SK-N-SH (cell line): ENCODE measurements at regions not wholly inside any gene's neighbourhood (a gene's known extent, or its start where the extent isn't known, plus 50 kb on each side); places are given as distances from the start of the nearest gene placed in this dataset.
"Not testable (repeated sequence)": the region's sequence is repeated elsewhere in the genome, so short reads cannot be mapped to it uniquely, and the experiment has no call there.

Source experiments
- CTCF ChIA-PET: fragments of 300-600, 350-600 bp; formaldehyde crosslinking; extraction: SDS; loops from one replicate; lab custom pipeline; 2021; lab: Yijun Ruan, JAX
- POLR2A ChIA-PET: fragments of 350-600 bp; sonication (Branson Sonifier 250); formaldehyde crosslinking; extraction: SDS; loops from one replicate; lab custom pipeline; 2020; ENCODE audit warnings: antibody characterized with exemption, inconsistent platforms; lab: Yijun Ruan, JAX
- DNase-seq: peaks from one replicate; pipeline ENCODE4 v3.0.0; 2012
- H2AFZ ChIP-seq: fragments of 200-600 bp; sonication (generic); 2 replicates; pipeline ENCODE4 v1.8.1; 2016; ENCODE audit warnings: antibody characterized with exemption, mild to moderate bottlenecking, low read depth
- H3F3A ChIP-seq: fragments of 200-600 bp; sonication (generic); replicated peaks from 2 replicates; pipeline ENCODE3; 2016; ENCODE audit warnings: antibody characterized with exemption, mild to moderate bottlenecking; ENCODE audit not compliant: insufficient read depth
- H3K27ac ChIP-seq, 2 experiments: fragments of 200-500 bp in 1 of 2; fragments of 200-600 bp in 1 of 2; sonication (Bioruptor generic) in 1 of 2; sonication (generic), shearing (Covaris generic) in 1 of 2; 2 replicates each; pipeline versions ENCODE4 v1.5.1 to v1.6.1; 2014 to 2016; ENCODE audit warnings: low read depth in 2 of 2, inconsistent platforms in 1 of 2, low read length in 1 of 2, mild to moderate bottlenecking in 1 of 2, mixed read lengths in 1 of 2
- H3K27me3 ChIP-seq: fragments of 200-600 bp; sonication (generic), shearing (Covaris generic); 2 replicates; pipeline ENCODE4 v1.6.1; 2016; ENCODE audit warnings: mixed run types; ENCODE audit not compliant: insufficient read depth
- H3K36me3 ChIP-seq, 2 experiments: fragments of 200-500 bp in 1 of 2; fragments of 200-600 bp in 1 of 2; sonication (Bioruptor generic) in 1 of 2; sonication (generic) in 1 of 2; replicated peaks in 1 of 2; 2 replicates each; pipeline versions ENCODE3 to v1.5.1; 2014 to 2016; ENCODE audit warnings: low read length in 1 of 2, mild to moderate bottlenecking in 1 of 2; ENCODE audit not compliant: insufficient read depth in 2 of 2, control insufficient read depth in 1 of 2
- H3K4me1 ChIP-seq, 2 experiments: fragments of 200-500 bp in 1 of 2; fragments of 200-600 bp in 1 of 2; sonication (Bioruptor generic) in 1 of 2; sonication (generic), shearing (Covaris generic) in 1 of 2; 2 replicates each; pipeline versions ENCODE4 v1.5.1 to v1.6.1; 2014 to 2016; ENCODE audit warnings: low read depth in 1 of 2, low read length in 1 of 2, mixed run types in 1 of 2; ENCODE audit not compliant: insufficient read depth in 2 of 2, control insufficient read depth in 1 of 2
- H3K4me2 ChIP-seq: fragments of 200-600 bp; sonication (generic), shearing (Covaris generic); 2 replicates; pipeline ENCODE4 v1.6.1; 2017; ENCODE audit warnings: mixed run types
- H3K4me3 ChIP-seq, 2 experiments: fragments of 200-500 bp in 1 of 2; fragments of 200-600 bp in 1 of 2; sonication (Bioruptor generic) in 1 of 2; sonication (generic), shearing (Covaris generic) in 1 of 2; 2 replicates each; pipeline versions ENCODE4 v1.5.1 to v1.8.1; 2014 to 2016; ENCODE audit warnings: low read depth in 2 of 2, inconsistent platforms in 1 of 2, low read length in 1 of 2, mild to moderate bottlenecking in 1 of 2, mixed read lengths in 1 of 2, moderate library complexity in 1 of 2
- H3K79me2 ChIP-seq: fragments of 200-600 bp; sonication (generic); 2 replicates; pipeline ENCODE4 v1.8.1; 2017; ENCODE audit warnings: mild to moderate bottlenecking; ENCODE audit not compliant: insufficient read depth
- H3K9ac ChIP-seq: fragments of 200-600 bp; sonication (generic); 2 replicates; pipeline ENCODE4 v1.6.1; 2017; ENCODE audit warnings: mixed run types
- H3K9me2 ChIP-seq: fragments of 200-600 bp; sonication (generic); 2 replicates; pipeline ENCODE4 v1.6.1; 2017; ENCODE audit warnings: mixed run types
- H3K9me3 ChIP-seq: fragments of 200-600 bp; sonication (generic); 2 replicates; pipeline ENCODE4 v1.6.1; 2017; ENCODE audit warnings: mixed run types, mild to moderate bottlenecking, moderate library complexity
- H4K20me1 ChIP-seq: fragments of 200-600 bp; sonication (generic); 2 replicates; pipeline ENCODE4 v1.6.1; 2017; ENCODE audit warnings: mild to moderate bottlenecking, mixed run types; ENCODE audit not compliant: insufficient read depth
- ELF1 ChIP-seq: IDR thresholded peaks from 2 replicates; pipeline ENCODE4 v1.4.0; 2012
- FOXJ3 ChIP-seq: sonication (generic); formaldehyde crosslinking; IDR thresholded peaks from 2 replicates; pipeline ENCODE4 v1.5.1; 2020; ENCODE audit warnings: mild to moderate bottlenecking, missing genetic modification reagents
- FOXM1 ChIP-seq: IDR thresholded peaks from 2 replicates; pipeline ENCODE4 v1.4.0; 2012; ENCODE audit warnings: low read depth, mild to moderate bottlenecking
- GATA2 ChIP-seq: sonication (generic); formaldehyde crosslinking; IDR thresholded peaks from 2 replicates; pipeline ENCODE4 v1.5.0; 2020; ENCODE audit warnings: mild to moderate bottlenecking, missing genetic modification reagents
- MEF2A ChIP-seq: IDR thresholded peaks from 2 replicates; pipeline ENCODE4 v1.4.0; 2012; ENCODE audit warnings: low read depth, borderline replicate concordance
- MXI1 ChIP-seq: IDR thresholded peaks from 2 replicates; pipeline ENCODE4 v1.6.1; 2012; ENCODE audit warnings: mild to moderate bottlenecking, low read depth, low read length, improper control_type of control experiment
- NFIC ChIP-seq: IDR thresholded peaks from 2 replicates; pipeline ENCODE4 v1.4.0; 2012; ENCODE audit warnings: borderline replicate concordance
- POLR2AphosphoS5 ChIP-seq: IDR thresholded peaks from 2 replicates; pipeline ENCODE4 v1.6.1; 2012; ENCODE audit warnings: low read depth, low read length
- RAD21 ChIP-seq: IDR thresholded peaks from 2 replicates; pipeline ENCODE4 v1.6.1; 2012; ENCODE audit warnings: mild to moderate bottlenecking, low read length
- RCOR1 ChIP-seq: fragments of 150-350 bp; IDR thresholded peaks from 2 replicates; pipeline ENCODE4 v1.6.1; 2017; ENCODE audit warnings: antibody characterized with exemption, low read length
- RFX5 ChIP-seq: IDR thresholded peaks from 2 replicates; pipeline ENCODE4 v1.6.1; 2012; ENCODE audit warnings: mild to moderate bottlenecking, improper control_type of control experiment, low read length
- TAF1 ChIP-seq: IDR thresholded peaks from 2 replicates; pipeline ENCODE4 v1.6.1; 2012; ENCODE audit warnings: low read depth, mild to moderate bottlenecking, low read length, moderate library complexity, borderline replicate concordance
- TCF12 ChIP-seq: IDR thresholded peaks from 2 replicates; pipeline ENCODE4 v1.4.0; 2012
- WGBS: methylation state at CpG from one replicate; pipeline ENCODE4 v1.1.6; 2017; ENCODE audit warnings: low lambda C conversion rate; 5-methylcytosine and 5-hydroxymethylcytosine counted together
- TF ChIP-seq, protein P1 (sequence below): fragments of 200-600 bp; sonication (generic); IDR thresholded peaks from 2 replicates; pipeline ENCODE4 v1.6.1; 2017; ENCODE audit warnings: antibody characterized with exemption, mild to moderate bottlenecking, moderate library complexity

- Histone ChIP-seq H3K27ac (no peak overlapping the region), H4K20me1 (no peaks in the 10 kb centered on the region), H3K4me3 (no peak overlapping the region), H3F3A (no peaks in the 10 kb centered on the region), H3K79me2 (no peaks in the 10 kb centered on the region), H3K9me2 (no peaks in the 10 kb centered on the region), H2AFZ (no peak overlapping the region), H3K36me3 (no peaks in the 10 kb centered on the region), H3K9me3 (no peaks in the 10 kb centered on the region), H3K9ac (no peak overlapping the region), H3K27me3 (no peaks in the 10 kb centered on the region), H3K4me2 (no peak overlapping the region), H3K4me1 (peaks cover 0 to 7% of the 10 kb centered on the region in 2 experiments; a peak in 1 of 4 replicates)
- TF ChIP-seq NFIC = no peak
- no peak for TF ChIP-seq GATA2 (CRISPR knock-in tag)
- TF ChIP-seq TCF12 = no peak
- no peak for TF ChIP-seq FOXM1
- no peak for TF ChIP-seq FOXJ3 (CRISPR knock-in tag)
- TF ChIP-seq ELF1 = no peak
- TF ChIP-seq RCOR1 = no peak
- no peak for TF ChIP-seq MXI1
- TF ChIP-seq RAD21 = no peak
- TF ChIP-seq MEF2A = no peak
- TF ChIP-seq TAF1 = no peak
- TF ChIP-seq, protein P1, sequence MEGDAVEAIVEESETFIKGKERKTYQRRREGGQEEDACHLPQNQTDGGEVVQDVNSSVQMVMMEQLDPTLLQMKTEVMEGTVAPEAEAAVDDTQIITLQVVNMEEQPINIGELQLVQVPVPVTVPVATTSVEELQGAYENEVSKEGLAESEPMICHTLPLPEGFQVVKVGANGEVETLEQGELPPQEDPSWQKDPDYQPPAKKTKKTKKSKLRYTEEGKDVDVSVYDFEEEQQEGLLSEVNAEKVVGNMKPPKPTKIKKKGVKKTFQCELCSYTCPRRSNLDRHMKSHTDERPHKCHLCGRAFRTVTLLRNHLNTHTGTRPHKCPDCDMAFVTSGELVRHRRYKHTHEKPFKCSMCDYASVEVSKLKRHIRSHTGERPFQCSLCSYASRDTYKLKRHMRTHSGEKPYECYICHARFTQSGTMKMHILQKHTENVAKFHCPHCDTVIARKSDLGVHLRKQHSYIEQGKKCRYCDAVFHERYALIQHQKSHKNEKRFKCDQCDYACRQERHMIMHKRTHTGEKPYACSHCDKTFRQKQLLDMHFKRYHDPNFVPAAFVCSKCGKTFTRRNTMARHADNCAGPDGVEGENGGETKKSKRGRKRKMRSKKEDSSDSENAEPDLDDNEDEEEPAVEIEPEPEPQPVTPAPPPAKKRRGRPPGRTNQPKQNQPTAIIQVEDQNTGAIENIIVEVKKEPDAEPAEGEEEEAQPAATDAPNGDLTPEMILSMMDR = no peak
- no peak for TF ChIP-seq POLR2AphosphoS5
- TF ChIP-seq RFX5 = no peak
- POLR2A ChIA-PET = no interaction called here
- 85% methylated on average over 3 of the region's 3 CpGs for WGBS
- CTCF ChIA-PET = no interaction called here
- DNase-seq = no peak
Measured at GRCh38 chr13:63773476-63773875, 2357.8 kb upstream of the PCDH20 start.

DNA sequence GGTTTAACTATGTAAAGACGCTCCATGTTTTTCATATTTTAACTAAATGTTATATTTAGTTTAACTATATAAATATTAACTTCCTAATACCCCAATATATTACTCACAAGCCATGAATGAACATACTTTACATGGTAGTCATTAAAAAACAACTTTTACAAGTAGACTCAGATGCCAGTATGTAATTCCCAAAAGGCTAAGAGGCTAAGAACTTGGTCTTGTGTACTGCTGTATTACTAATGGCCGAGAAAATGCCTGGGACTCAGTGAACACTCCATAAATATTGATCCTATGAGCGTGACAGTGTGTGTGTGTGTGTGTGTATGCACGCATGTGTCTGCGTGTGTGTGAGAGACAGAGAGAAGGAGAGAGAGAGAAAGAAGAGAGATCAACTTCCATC lies 2342.0 kb upstream of the PCDH20 start:
- H3K4me3 ChIP-seq, H3K4me1 ChIP-seq, H3K9me2 ChIP-seq, DNase-seq, H3K36me3 ChIP-seq, H3K27ac ChIP-seq, H4K20me1 ChIP-seq, H3K9ac ChIP-seq, CTCF ChIA-PET, H2AFZ ChIP-seq, H3K27me3 ChIP-seq, POLR2A ChIA-PET, H3K4me2 ChIP-seq, H3F3A ChIP-seq, H3K9me3 ChIP-seq, H3K79me2 ChIP-seq: not testable (repeated sequence)
- 59% methylated on average over 5 of the region's 5 CpGs for WGBS

GRCh38 chr13:63749857-63750256 lies 2334.2 kb upstream of the PCDH20 start:
- H3K9me3 ChIP-seq, DNase-seq, H3K36me3 ChIP-seq, H3F3A ChIP-seq, H3K4me2 ChIP-seq, H3K9me2 ChIP-seq, H3K27ac ChIP-seq, H3K27me3 ChIP-seq, H3K4me1 ChIP-seq, H4K20me1 ChIP-seq, H3K79me2 ChIP-seq, H2AFZ ChIP-seq, H3K4me3 ChIP-seq, H3K9ac ChIP-seq, CTCF ChIA-PET, POLR2A ChIA-PET: not testable (repeated sequence)
- no CpG with 5 or more reads among the region's 2 CpGs for whole genome bisulfite sequencing

GRCh38 chr13:63741814-63742101 lies 2326.1 kb upstream of the PCDH20 start:
- whole genome bisulfite sequencing = 87% methylated on average over 12 of the region's 19 CpGs

More at GRCh38 chr13:63741814-63742101, 2326.1 kb upstream of the PCDH20 start:
- H2AFZ ChIP-seq, H3K27me3 ChIP-seq, H3K9me3 ChIP-seq, H3K36me3 ChIP-seq, H3K9ac ChIP-seq, H4K20me1 ChIP-seq, H3K9me2 ChIP-seq, H3K27ac ChIP-seq, H3K79me2 ChIP-seq, H3F3A ChIP-seq, POLR2A ChIA-PET, DNase-seq, H3K4me1 ChIP-seq, H3K4me2 ChIP-seq, CTCF ChIA-PET, H3K4me3 ChIP-seq: not testable (repeated sequence)
